Pancreas (tissue), 10 donors: ENCODE measurements at regions not wholly inside any gene's neighbourhood (a gene's known extent, or its start where the extent isn't known, plus 50 kb on each side); places are given as distances from the start of the nearest gene placed in this dataset.

Source experiments
- ATAC-seq, 4 donors: fragments of 200-7000 bp; cut with Tn5 transposase; one replicate each; pipeline versions ENCODE4 v1.8.0 to v1.9.1; 2020; ENCODE audit warnings: mild to moderate bottlenecking in 4 of 4, moderate library complexity in 4 of 4
- DNase-seq, 6 donors: peaks; one replicate each; pipeline ENCODE4 v3.0.0-alpha.2; 2020
- FAIRE-seq: peaks from 2 replicates; lab custom pipeline; 2012; peaks lifted over from hg19 to GRCh38; lab: Jason Lieb, UNC
- H3K27ac ChIP-seq, 4 donors: fragments of 200-600 bp; sonication (generic); 1 replicate in 3 of 4; 2 replicates in 1 of 4; pipeline versions ENCODE4 v1.5.0 to v1.8.0; 2020
- H3K27me3 ChIP-seq, 4 donors: fragments of 200-600 bp; one replicate each; pipeline ENCODE4 v1.8.0; 2021
- H3K36me3 ChIP-seq, 3 donors: fragments of 200-600 bp; sonication (generic) in 1 of 3; one replicate each; pipeline versions ENCODE4 v1.5.0 to v1.8.0; 2020 to 2021
- H3K4me1 ChIP-seq, 3 donors: fragments of 200-600 bp; one replicate each; pipeline ENCODE4 v1.8.0; 2021
- H3K4me3 ChIP-seq, 4 donors: fragments of 200-600 bp; sonication (generic) in 2 of 4; one replicate each; pipeline versions ENCODE4 v1.5.0 to v1.8.0; 2020 to 2021
- H3K9me3 ChIP-seq, 4 donors: fragments of 200-600 bp; one replicate each; pipeline ENCODE4 v1.8.0; 2021
- CTCF ChIP-seq, 4 donors: fragments of 200-600 bp; sonication (generic) in 3 of 4; IDR thresholded peaks; one replicate each; pipeline versions ENCODE4 v1.5.0 to v1.8.0; 2021; ENCODE audit warnings: antibody characterized with exemption in 4 of 4
- WGBS, 2 donors: extraction: QIAGEN DNeasy Blood & Tissue Kit; methylation state at CpG; one replicate each; pipeline ENCODE4 v1.1.7; 2013; 5-methylcytosine and 5-hydroxymethylcytosine counted together
- intact Hi-C, 3 donors: fragments of 100-400 bp; cut with DNase I; formaldehyde crosslinking; loops; one replicate each; pipeline versions ENCODE4 v1.11.1 to v1.14.2; 2022
- donor health status: healthy with polysubstance abuse.
- donor health status: DM: no; HTN: no; CAD: no; lungs with moderate emphysema.
- donor health status: DM: no; HTN: no; CAD: no.
- donor health status: control.
- donor health status: control.
- donor health status: Bipolar disorder and iron deficiency.
- donor health status: DM: yes; HTN: yes; CAD: no.
- donor health status: DM: no; HTN: no; CAD: no.
- donor health status: DM: no; HTN: no; CAD: no.
- donor health status: DM: yes; HTN: yes; CAD: no.

- H3K9me3 ChIP-seq = no peaks in the 10 kb centered on the region
- no peak overlapping the region for H3K27ac ChIP-seq
- intact Hi-C loops = no loop called here
- H3K36me3 ChIP-seq = no peaks in the 10 kb centered on the region
- H3K27me3 ChIP-seq = no peaks in the 10 kb centered on the region
- ATAC-seq = no peak
- no peak for TF ChIP-seq CTCF (IDR thresholded peaks at IDR 0.05)
- no peak for DNase-seq
- 79 to 85% methylated on average over 14 of the region's 14 CpGs for WGBS, 2 donors
- no peaks in the 10 kb centered on the region for H3K4me1 ChIP-seq
- no peak for FAIRE-seq
- no peak overlapping the region for H3K4me3 ChIP-seq
Observed at GRCh38 chr11:109145287-109145686, 276.7 kb upstream of the C11orf87 start.

- no peaks in the 10 kb centered on the region for H3K27me3 ChIP-seq
- ATAC-seq (no peak), FAIRE-seq (no peak), DNase-seq (no peak)
- H3K4me1 ChIP-seq = no peaks in the 10 kb centered on the region
- no peak overlapping the region for H3K4me3 ChIP-seq
- H3K36me3 ChIP-seq = no peaks in the 10 kb centered on the region
- no peaks in the 10 kb centered on the region for H3K9me3 ChIP-seq
- intact Hi-C loops = no loop called here
- no peak overlapping the region for H3K27ac ChIP-seq
- TF ChIP-seq CTCF (IDR thresholded peaks at IDR 0.05) = no peak
Observed at GRCh38 chr11:109147726-109148125, 274.3 kb upstream of the C11orf87 start.

GRCh38 chr11:109148669-109149068 is 273.3 kb upstream of the C11orf87 start:
- intact Hi-C loops = no loop called here
- TF ChIP-seq CTCF (IDR thresholded peaks at IDR 0.05) = no peak
- WGBS, 2 donors = 24 to 31% methylated on average over 2 of the region's 2 CpGs
- Histone ChIP-seq H3K27me3 (no peaks in the 10 kb centered on the region), H3K27ac (no peak overlapping the region), H3K4me3 (no peak overlapping the region), H3K4me1 (no peaks in the 10 kb centered on the region), H3K36me3 (no peaks in the 10 kb centered on the region), H3K9me3 (no peaks in the 10 kb centered on the region)
- DNase-seq = no peak
- FAIRE-seq = no peak
- no peak for ATAC-seq

- no peak for FAIRE-seq
- WGBS, 2 donors = 48 to 54% methylated on average over 2 of the region's 2 CpGs
- intact Hi-C loops = no loop called here
- no peak for ATAC-seq
- H3K9me3 ChIP-seq = no peaks in the 10 kb centered on the region
- H3K4me3 ChIP-seq = no peak overlapping the region
- no peak for TF ChIP-seq CTCF (IDR thresholded peaks at IDR 0.05)
- H3K27ac ChIP-seq = no peak overlapping the region
- DNase-seq = no peak
- no peaks in the 10 kb centered on the region for H3K4me1 ChIP-seq
- H3K27me3 ChIP-seq = no peaks in the 10 kb centered on the region
- no peaks in the 10 kb centered on the region for H3K36me3 ChIP-seq
Observed at GRCh38 chr11:109150581-109150980, 271.4 kb upstream of the C11orf87 start.

- no peak for DNase-seq
Observed at GRCh38 chr11:109153836-109154235, 268.2 kb upstream of the C11orf87 start.

More at GRCh38 chr11:109153836-109154235, 268.2 kb upstream of the C11orf87 start:
- no peak for TF ChIP-seq CTCF (IDR thresholded peaks at IDR 0.05)
- no peak for ATAC-seq
- Histone ChIP-seq H3K4me1 (no peaks in the 10 kb centered on the region), H3K36me3 (no peaks in the 10 kb centered on the region), H3K9me3 (no peaks in the 10 kb centered on the region), H3K27me3 (no peaks in the 10 kb centered on the region), H3K4me3 (no peak overlapping the region), H3K27ac (no peak overlapping the region)
- intact Hi-C loops = no loop called here
- FAIRE-seq = no peak
